ENCODE measurements at regions not wholly inside any gene's neighbourhood (a gene's known extent, or its start where the extent isn't known, plus 50 kb on each side); places are given as distances from the start of the nearest gene placed in this dataset.

DNA sequence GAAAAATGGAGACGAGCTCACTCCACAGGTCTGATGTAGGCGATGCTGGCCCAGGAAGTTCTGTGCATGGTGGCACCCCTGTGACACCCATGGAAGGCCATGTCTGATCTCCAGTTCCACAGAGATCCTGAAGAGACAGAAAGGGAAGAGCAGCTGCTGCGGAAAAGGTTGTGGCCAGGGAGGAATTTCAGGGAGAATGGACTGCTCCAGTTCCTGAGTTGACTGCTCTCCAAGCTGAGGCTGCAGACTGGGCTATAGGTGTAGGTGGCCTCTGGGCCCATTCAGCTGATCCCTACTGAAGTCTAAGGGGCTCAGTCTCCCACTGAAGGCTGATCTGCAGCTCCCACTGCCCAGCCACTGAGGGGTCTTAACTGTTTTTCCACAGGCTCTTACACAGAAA lies 89.2 kb downstream of the ETS2 start:
- Histone ChIP-seq H3K9me2 (replicated peaks; ENCODE audit: low read length) (no peaks in the 10 kb centered on the region), H3K27me3 (ENCODE audit: low read length) (no peaks in the 10 kb centered on the region), H3F3A (ENCODE audit: low read length, unreplicated experiment) (no peaks in the 10 kb centered on the region), H3K4me2 (ENCODE audit: low read length) (no peak overlapping the region), H3K27ac (ENCODE audit: low read length) (no peak overlapping the region), H3K79me2 (ENCODE audit: low read length) (no peaks in the 10 kb centered on the region), H3K9me3 (ENCODE audit: low read length) (no peaks in the 10 kb centered on the region), H2AFZ (ENCODE audit: low read length) (no peak overlapping the region), H3K4me1 (ENCODE audit: insufficient read depth, low read length) (peaks cover 23% of the 10 kb centered on the region), H3K4me3 (ENCODE audit: low read length) (no peak overlapping the region), H3K9ac (ENCODE audit: low read length) (no peak overlapping the region), H4K20me1 (ENCODE audit: low read length) (no peaks in the 10 kb centered on the region), H3K36me3 (ENCODE audit: low read depth, low read length) (no peaks in the 10 kb centered on the region)
- ChIA-PET POLR2A (ENCODE audit: unreplicated experiment) (no interaction called here), CTCF (no interaction called here)
- intact Hi-C loops (cut with micrococcal nuclease): loop anchor here (5.0 kb wide), 1 partner anchor 73 kb away; no protein-coding TSS in a partner anchor
- BruUV-seq (replicated peaks): no TSS peak
- TF ChIP-seq EZH2 (IDR thresholded peaks at IDR 0.05; ENCODE audit: low read length, unreplicated experiment) (no peak), EZH2phosphoT487 (IDR thresholded peaks at IDR 0.05; ENCODE audit: borderline replicate concordance, low read length) (no peak)
- ATAC-seq: no peak
- no peak for DNase-seq

DNA sequence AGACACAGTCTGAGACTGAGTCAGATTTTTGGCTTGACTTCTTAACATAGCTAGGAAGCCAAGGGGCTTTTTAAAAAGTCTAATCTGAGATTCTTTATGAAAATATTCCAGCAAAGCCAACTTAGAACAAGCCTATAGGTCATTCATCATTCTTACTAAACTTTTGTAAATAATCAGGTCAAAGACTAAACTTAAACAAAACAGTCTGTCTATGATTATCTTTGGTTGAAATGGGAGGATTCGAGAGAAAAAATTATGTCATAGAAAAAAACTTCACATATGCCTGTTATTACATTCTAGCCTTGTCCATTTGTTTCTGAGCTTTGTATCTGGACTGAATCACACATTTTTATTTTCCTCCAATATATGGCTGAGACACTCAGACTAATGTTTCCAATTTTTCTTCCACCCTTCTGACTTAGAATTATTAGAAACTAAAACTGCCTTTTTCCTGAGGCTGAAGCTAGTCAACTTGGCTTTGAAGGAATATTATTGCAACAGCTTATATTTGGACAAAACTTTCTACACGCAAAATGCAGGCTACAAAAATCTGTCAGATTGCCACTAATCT lies 83.3 kb downstream of the ETS2 start:
- H3K27ac ChIP-seq (ENCODE audit: low read length): no peak overlapping the region
- BruUV-seq (replicated peaks): no TSS peak
- no peak overlapping the region for H3K9ac ChIP-seq (ENCODE audit: low read length)
- H3K4me2 ChIP-seq (ENCODE audit: low read length): no peak overlapping the region
- H3K9me2 ChIP-seq (replicated peaks; ENCODE audit: low read length): no peaks in the 10 kb centered on the region
- H2AFZ ChIP-seq (ENCODE audit: low read length): no peak overlapping the region
- peaks cover 22% of the 10 kb centered on the region for H3K9me3 ChIP-seq (ENCODE audit: low read length)
- no peaks in the 10 kb centered on the region for H3K4me1 ChIP-seq (ENCODE audit: insufficient read depth, low read length)
- POLR2A ChIA-PET (ENCODE audit: unreplicated experiment): interaction anchor here (0.6 kb wide), 1 partner anchor 204 kb away, joined by 3 read pairs; no protein-coding TSS in a partner anchor
- no peaks in the 10 kb centered on the region for H3K79me2 ChIP-seq (ENCODE audit: low read length)
- intact Hi-C loops (cut with micrococcal nuclease): no loop called here
- no peaks in the 10 kb centered on the region for H3F3A ChIP-seq (ENCODE audit: low read length, unreplicated experiment)
- H4K20me1 ChIP-seq (ENCODE audit: low read length): no peaks in the 10 kb centered on the region
- no peaks in the 10 kb centered on the region for H3K27me3 ChIP-seq (ENCODE audit: low read length)
- no peak for DNase-seq
- CTCF ChIA-PET: no interaction called here
- no peak for TF ChIP-seq EZH2phosphoT487 (IDR thresholded peaks at IDR 0.05; ENCODE audit: borderline replicate concordance, low read length)
- no peak overlapping the region for H3K4me3 ChIP-seq (ENCODE audit: low read length)
- H3K36me3 ChIP-seq (ENCODE audit: low read depth, low read length): peaks cover 4% of the 10 kb centered on the region; the same call in 1 of the 2 replicates
- no peak for ATAC-seq

DNA sequence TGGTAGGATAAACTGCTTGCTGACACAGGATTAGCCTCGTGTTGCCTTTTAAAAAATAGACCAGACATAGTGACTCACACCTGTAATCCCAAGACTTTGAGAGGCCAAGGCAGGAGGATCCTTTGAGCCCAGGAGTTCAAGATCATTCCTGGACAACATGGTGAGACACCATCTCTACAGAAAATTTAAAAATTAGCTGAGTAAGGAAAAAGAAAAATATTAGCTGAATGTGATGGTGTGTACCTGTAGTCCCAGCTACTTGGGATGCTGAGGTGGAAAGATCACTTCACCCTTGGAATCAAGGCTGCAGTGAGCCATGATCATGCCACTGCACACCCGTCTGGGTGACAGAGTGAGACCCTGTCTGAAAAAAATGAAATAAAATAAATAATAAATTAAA lies 82.0 kb downstream of the ETS2 start:
- Histone ChIP-seq H3K36me3 (ENCODE audit: low read depth, low read length) (peaks cover 4% of the 10 kb centered on the region; the same call in 1 of the 2 replicates), H3K9me3 (ENCODE audit: low read length) (peaks cover 22% of the 10 kb centered on the region), H3K4me3 (ENCODE audit: low read length) (no peak overlapping the region), H3K27ac (ENCODE audit: low read length) (no peak overlapping the region), H3F3A (ENCODE audit: low read length, unreplicated experiment) (no peaks in the 10 kb centered on the region), H2AFZ (ENCODE audit: low read length) (no peak overlapping the region), H4K20me1 (ENCODE audit: low read length) (no peaks in the 10 kb centered on the region), H3K27me3 (ENCODE audit: low read length) (no peaks in the 10 kb centered on the region), H3K4me1 (ENCODE audit: insufficient read depth, low read length) (no peaks in the 10 kb centered on the region), H3K79me2 (ENCODE audit: low read length) (no peaks in the 10 kb centered on the region), H3K9me2 (replicated peaks; ENCODE audit: low read length) (no peaks in the 10 kb centered on the region), H3K9ac (ENCODE audit: low read length) (no peak overlapping the region), H3K4me2 (ENCODE audit: low read length) (no peak overlapping the region)
- ATAC-seq (no peak), DNase-seq (no peak)
- BruUV-seq (replicated peaks): no TSS peak
- intact Hi-C loops (cut with micrococcal nuclease): no loop called here
- ChIA-PET POLR2A (ENCODE audit: unreplicated experiment) (no interaction called here), CTCF (no interaction called here)
- TF ChIP-seq EZH2phosphoT487 (IDR thresholded peaks at IDR 0.05; ENCODE audit: borderline replicate concordance, low read length) (no peak), EZH2 (IDR thresholded peaks at IDR 0.05; ENCODE audit: low read length, unreplicated experiment) (no peak)
- TF ChIP-seq, protein P1, sequence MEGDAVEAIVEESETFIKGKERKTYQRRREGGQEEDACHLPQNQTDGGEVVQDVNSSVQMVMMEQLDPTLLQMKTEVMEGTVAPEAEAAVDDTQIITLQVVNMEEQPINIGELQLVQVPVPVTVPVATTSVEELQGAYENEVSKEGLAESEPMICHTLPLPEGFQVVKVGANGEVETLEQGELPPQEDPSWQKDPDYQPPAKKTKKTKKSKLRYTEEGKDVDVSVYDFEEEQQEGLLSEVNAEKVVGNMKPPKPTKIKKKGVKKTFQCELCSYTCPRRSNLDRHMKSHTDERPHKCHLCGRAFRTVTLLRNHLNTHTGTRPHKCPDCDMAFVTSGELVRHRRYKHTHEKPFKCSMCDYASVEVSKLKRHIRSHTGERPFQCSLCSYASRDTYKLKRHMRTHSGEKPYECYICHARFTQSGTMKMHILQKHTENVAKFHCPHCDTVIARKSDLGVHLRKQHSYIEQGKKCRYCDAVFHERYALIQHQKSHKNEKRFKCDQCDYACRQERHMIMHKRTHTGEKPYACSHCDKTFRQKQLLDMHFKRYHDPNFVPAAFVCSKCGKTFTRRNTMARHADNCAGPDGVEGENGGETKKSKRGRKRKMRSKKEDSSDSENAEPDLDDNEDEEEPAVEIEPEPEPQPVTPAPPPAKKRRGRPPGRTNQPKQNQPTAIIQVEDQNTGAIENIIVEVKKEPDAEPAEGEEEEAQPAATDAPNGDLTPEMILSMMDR (conservative IDR thresholded peaks at IDR 0.05; ENCODE audit: low read depth, low read length): no peak
